ENCODE measurements at regions not wholly inside any gene's neighbourhood (a gene's known extent, or its start where the extent isn't known, plus 50 kb on each side); places are given as distances from the start of the nearest gene placed in this dataset.

DNA sequence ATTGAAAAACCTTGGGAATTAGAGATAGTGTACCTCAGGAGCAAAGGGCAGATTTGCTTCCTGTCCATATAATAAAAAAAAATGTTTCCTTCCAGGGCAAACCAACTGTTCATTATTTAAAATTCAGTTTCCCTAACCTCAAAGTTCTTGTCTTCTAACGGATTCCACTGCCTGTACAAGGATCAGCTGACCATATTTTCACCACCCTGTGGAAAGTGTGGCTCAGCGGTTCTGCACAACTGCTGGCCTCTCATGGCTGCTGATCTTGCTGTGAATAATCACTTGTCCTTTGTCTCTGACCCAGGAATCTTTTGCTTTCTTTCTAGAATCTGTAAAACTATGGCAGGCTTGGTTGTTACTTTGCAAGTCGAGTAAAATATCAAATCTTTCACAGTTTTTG, 1732.5 kb upstream of the RAG2 start:
- TF ChIP-seq, protein P1, sequence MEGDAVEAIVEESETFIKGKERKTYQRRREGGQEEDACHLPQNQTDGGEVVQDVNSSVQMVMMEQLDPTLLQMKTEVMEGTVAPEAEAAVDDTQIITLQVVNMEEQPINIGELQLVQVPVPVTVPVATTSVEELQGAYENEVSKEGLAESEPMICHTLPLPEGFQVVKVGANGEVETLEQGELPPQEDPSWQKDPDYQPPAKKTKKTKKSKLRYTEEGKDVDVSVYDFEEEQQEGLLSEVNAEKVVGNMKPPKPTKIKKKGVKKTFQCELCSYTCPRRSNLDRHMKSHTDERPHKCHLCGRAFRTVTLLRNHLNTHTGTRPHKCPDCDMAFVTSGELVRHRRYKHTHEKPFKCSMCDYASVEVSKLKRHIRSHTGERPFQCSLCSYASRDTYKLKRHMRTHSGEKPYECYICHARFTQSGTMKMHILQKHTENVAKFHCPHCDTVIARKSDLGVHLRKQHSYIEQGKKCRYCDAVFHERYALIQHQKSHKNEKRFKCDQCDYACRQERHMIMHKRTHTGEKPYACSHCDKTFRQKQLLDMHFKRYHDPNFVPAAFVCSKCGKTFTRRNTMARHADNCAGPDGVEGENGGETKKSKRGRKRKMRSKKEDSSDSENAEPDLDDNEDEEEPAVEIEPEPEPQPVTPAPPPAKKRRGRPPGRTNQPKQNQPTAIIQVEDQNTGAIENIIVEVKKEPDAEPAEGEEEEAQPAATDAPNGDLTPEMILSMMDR (IDR thresholded peaks at IDR 0.05) = no peak
- TF ChIP-seq, protein P2, sequence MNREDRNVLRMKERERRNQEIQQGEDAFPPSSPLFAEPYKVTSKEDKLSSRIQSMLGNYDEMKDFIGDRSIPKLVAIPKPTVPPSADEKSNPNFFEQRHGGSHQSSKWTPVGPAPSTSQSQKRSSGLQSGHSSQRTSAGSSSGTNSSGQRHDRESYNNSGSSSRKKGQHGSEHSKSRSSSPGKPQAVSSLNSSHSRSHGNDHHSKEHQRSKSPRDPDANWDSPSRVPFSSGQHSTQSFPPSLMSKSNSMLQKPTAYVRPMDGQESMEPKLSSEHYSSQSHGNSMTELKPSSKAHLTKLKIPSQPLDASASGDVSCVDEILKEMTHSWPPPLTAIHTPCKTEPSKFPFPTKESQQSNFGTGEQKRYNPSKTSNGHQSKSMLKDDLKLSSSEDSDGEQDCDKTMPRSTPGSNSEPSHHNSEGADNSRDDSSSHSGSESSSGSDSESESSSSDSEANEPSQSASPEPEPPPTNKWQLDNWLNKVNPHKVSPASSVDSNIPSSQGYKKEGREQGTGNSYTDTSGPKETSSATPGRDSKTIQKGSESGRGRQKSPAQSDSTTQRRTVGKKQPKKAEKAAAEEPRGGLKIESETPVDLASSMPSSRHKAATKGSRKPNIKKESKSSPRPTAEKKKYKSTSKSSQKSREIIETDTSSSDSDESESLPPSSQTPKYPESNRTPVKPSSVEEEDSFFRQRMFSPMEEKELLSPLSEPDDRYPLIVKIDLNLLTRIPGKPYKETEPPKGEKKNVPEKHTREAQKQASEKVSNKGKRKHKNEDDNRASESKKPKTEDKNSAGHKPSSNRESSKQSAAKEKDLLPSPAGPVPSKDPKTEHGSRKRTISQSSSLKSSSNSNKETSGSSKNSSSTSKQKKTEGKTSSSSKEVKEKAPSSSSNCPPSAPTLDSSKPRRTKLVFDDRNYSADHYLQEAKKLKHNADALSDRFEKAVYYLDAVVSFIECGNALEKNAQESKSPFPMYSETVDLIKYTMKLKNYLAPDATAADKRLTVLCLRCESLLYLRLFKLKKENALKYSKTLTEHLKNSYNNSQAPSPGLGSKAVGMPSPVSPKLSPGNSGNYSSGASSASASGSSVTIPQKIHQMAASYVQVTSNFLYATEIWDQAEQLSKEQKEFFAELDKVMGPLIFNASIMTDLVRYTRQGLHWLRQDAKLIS (CRISPR knock-in tag; IDR thresholded peaks at IDR 0.05; ENCODE audit: borderline replicate concordance) = no peak
- no peak for TF ChIP-seq ZNF138 (CRISPR knock-in tag; conservative IDR thresholded peaks at IDR 0.05)
- TF ChIP-seq ESRRA (CRISPR knock-in tag; IDR thresholded peaks at IDR 0.05; ENCODE audit: borderline replicate concordance) = no peak
- no peak for TF ChIP-seq NR2C2 (CRISPR knock-in tag; IDR thresholded peaks at IDR 0.05)
- TF ChIP-seq FOXP1 (CRISPR knock-in tag; IDR thresholded peaks at IDR 0.05; ENCODE audit: borderline replicate concordance) = no peak
- TF ChIP-seq CBFB (CRISPR knock-in tag; IDR thresholded peaks at IDR 0.05; ENCODE audit: low read depth) = no peak

All from WTC11 (cell line).